ENCODE measurements at regions not wholly inside any gene's neighbourhood (a gene's known extent, or its start where the extent isn't known, plus 50 kb on each side); places are given as distances from the start of the nearest gene placed in this dataset.

GRCh38 chr2:97348841-97349240 lies 235.9 kb downstream of the ANKRD36 start:
- no peak overlapping the region for H2BK5ac ChIP-seq (ENCODE audit: low read depth, low read length, poor library complexity, severe bottlenecking)
- dilution Hi-C loops (cut with HindIII; ENCODE audit: low sequenced_read_pairs, unreplicated experiment) (no loop called here), intact Hi-C loops (cut with micrococcal nuclease) (no loop called here), in situ Hi-C loops (cut with MboI; ENCODE audit: low sequenced_read_pairs) (no loop called here)
- H2AFZ ChIP-seq (replicated peaks; ENCODE audit: low read length, poor library complexity): no peak overlapping the region
- H2AK9ac ChIP-seq (replicated peaks; ENCODE audit: low read depth, low read length, poor library complexity): no peak overlapping the region
- TF ChIP-seq POLR2A (IDR thresholded peaks at IDR 0.05; ENCODE audit: low read depth, low read length) (no peak), NFE2L2 (IDR thresholded peaks at IDR 0.05; ENCODE audit: low read depth, low read length) (no peak), CHD1 (IDR thresholded peaks at IDR 0.05; ENCODE audit: low read depth, low read length) (no peak), SMC3 (IDR thresholded peaks at IDR 0.05; ENCODE audit: low read depth, low read length) (no peak), RFX5 (IDR thresholded peaks at IDR 0.05; ENCODE audit: low read depth, low read length) (no peak), RCOR1 (IDR thresholded peaks at IDR 0.05; ENCODE audit: insufficient replicate concordance, low read length) (no peak), MAZ (IDR thresholded peaks at IDR 0.05; ENCODE audit: borderline replicate concordance, low read depth, low read length) (no peak), ELK1 (IDR thresholded peaks at IDR 0.05; ENCODE audit: borderline replicate concordance, low read depth, low read length) (no peak)
- no peak overlapping the region for H2AK5ac ChIP-seq (ENCODE audit: low read depth, low read length)
- no peak for DNase-seq
- H3K79me1 ChIP-seq (ENCODE audit: low read depth in 1 of 2, low read length in 2 of 2): no peaks in the 10 kb centered on the region
- no peak overlapping the region for H4K5ac ChIP-seq (ENCODE audit: low read depth, low read length)
- H3K4ac ChIP-seq (ENCODE audit: low read depth, low read length): no peak overlapping the region
- no peaks in the 10 kb centered on the region for H3K9me1 ChIP-seq (ENCODE audit: insufficient read depth, low read length)
- H4K20me1 ChIP-seq (ENCODE audit: insufficient read depth, low read length): no peaks in the 10 kb centered on the region
- H3K9me3 ChIP-seq (ENCODE audit: control insufficient read depth, insufficient read depth, low read length): no peaks in the 10 kb centered on the region
- H3K9ac ChIP-seq (ENCODE audit: low read depth, low read length): no peak overlapping the region
- H3K4me1 ChIP-seq (ENCODE audit: control insufficient read depth, insufficient read depth, low read length): no peaks in the 10 kb centered on the region
- no peak overlapping the region for H3K18ac ChIP-seq (ENCODE audit: low read depth, low read length)
- POLR2A ChIA-PET (ENCODE audit: unreplicated experiment): no interaction called here
- H3K27ac ChIP-seq (ENCODE audit: insufficient read depth, low read length): no peak overlapping the region
- no peak overlapping the region for H3K56ac ChIP-seq (ENCODE audit: extremely low read depth, insufficient read depth, low read length)
- WGBS, 2 experiments (ENCODE audit: extremely low coverage in 2 of 2, insufficient read length in 1 of 2): no CpG with 5 or more reads among the region's 1 CpG
- H3K36me3 ChIP-seq (ENCODE audit: control insufficient read depth, insufficient read depth, low read length): no peaks in the 10 kb centered on the region
- H4K91ac ChIP-seq (ENCODE audit: insufficient read depth, low read depth, low read length): no peak overlapping the region
- H4K8ac ChIP-seq (ENCODE audit: low read depth in 2 of 2, low read length in 2 of 2): no peak overlapping the region
- H2BK15ac ChIP-seq (ENCODE audit: low read depth, low read length): no peak overlapping the region
- CTCF ChIA-PET: no interaction called here
- no peak overlapping the region for H3K4me2 ChIP-seq (ENCODE audit: low read depth, low read length)
- no TSS peak for BruUV-seq (replicated peaks)
- H3K4me3 ChIP-seq (ENCODE audit: insufficient read depth, low read depth, low read length): no peak overlapping the region
- ATAC-seq (ENCODE audit: low read depth): no peak
- H3K23ac ChIP-seq (ENCODE audit: low read depth, low read length): no peak overlapping the region
- no peak overlapping the region for H2BK20ac ChIP-seq (ENCODE audit: low read depth, low read length)
- H3K14ac ChIP-seq (replicated peaks; ENCODE audit: low read depth, low read length): no peak overlapping the region
- H3K27me3 ChIP-seq (ENCODE audit: control insufficient read depth, insufficient read depth, low read length): peaks cover 16% of the 10 kb centered on the region
- H2BK120ac ChIP-seq (ENCODE audit: low read depth, low read length): no peak overlapping the region
